ENCODE measurements at regions not wholly inside any gene's neighbourhood (a gene's known extent, or its start where the extent isn't known, plus 50 kb on each side); places are given as distances from the start of the nearest gene placed in this dataset.
"Not testable (repeated sequence)": the region's sequence is repeated elsewhere in the genome, so short reads cannot be mapped to it uniquely, and the experiment has no call there.

DNA sequence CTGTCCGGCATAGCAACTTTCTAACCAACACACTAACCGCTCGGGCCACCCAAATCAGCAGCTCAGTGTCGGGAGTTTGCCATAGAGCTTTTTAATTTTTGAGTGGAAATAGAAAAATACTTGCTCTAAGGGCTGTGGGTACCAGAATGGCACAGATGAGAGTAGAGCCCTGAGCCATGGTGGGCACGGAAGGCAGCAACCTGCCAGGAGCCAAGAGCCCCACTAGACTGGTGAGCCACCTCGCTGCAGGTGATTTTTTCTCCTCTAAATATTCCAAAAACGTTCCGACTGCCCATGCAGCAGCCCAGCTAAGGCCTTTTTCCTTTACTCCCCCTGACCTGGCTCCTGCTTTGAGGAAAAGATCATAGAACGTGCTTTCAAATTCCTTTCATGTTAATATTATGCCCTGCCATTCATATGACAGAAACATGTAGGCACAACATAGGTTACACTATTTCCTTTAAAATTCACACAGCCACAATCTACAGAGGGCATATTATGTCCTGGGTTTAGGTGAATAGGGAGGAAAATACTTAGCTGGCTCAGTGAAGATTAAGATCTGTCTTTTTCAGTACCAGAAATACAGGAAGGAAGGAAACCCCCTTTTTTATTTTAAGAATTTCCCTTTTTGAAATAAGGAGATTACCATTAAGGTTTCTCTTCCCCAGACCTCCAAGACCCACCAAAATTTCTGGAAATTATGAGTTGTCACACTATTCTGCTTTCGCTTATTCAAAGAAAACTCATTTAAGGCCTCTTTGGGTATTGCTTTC, 81.0 kb upstream of the ATP12A start:
- H3K27me3 Mint-ChIP-seq (ENCODE audit: low read depth); H3K9me3 Mint-ChIP-seq; H3K4me1 Mint-ChIP-seq; H3K4me3 Mint-ChIP-seq; DNase-seq (ENCODE audit: low read depth, low spot score); H3K36me3 Mint-ChIP-seq (ENCODE audit: low read depth); H3K27ac Mint-ChIP-seq (ENCODE audit: unreplicated experiment): not testable (repeated sequence)

GRCh38 chr13:24605923-24606372, 74.3 kb upstream of the ATP12A start:
- Mint-ChIP-seq H3K27me3 (ENCODE audit: low read depth) (peaks cover 4% of the 10 kb centered on the region), H3K27ac (ENCODE audit: unreplicated experiment) (no peak overlapping the region), H3K9me3 (peaks cover 16% of the 10 kb centered on the region), H3K4me3 (no peak overlapping the region), H3K36me3 (ENCODE audit: low read depth) (peaks cover 5% of the 10 kb centered on the region), H3K4me1 (no peaks in the 10 kb centered on the region)
- peak; percentile 62 for TF ChIP-seq CTCF (conservative IDR thresholded peaks at IDR 0.05)
- no peak for DNase-seq (ENCODE audit: low read depth, low spot score)

DNA sequence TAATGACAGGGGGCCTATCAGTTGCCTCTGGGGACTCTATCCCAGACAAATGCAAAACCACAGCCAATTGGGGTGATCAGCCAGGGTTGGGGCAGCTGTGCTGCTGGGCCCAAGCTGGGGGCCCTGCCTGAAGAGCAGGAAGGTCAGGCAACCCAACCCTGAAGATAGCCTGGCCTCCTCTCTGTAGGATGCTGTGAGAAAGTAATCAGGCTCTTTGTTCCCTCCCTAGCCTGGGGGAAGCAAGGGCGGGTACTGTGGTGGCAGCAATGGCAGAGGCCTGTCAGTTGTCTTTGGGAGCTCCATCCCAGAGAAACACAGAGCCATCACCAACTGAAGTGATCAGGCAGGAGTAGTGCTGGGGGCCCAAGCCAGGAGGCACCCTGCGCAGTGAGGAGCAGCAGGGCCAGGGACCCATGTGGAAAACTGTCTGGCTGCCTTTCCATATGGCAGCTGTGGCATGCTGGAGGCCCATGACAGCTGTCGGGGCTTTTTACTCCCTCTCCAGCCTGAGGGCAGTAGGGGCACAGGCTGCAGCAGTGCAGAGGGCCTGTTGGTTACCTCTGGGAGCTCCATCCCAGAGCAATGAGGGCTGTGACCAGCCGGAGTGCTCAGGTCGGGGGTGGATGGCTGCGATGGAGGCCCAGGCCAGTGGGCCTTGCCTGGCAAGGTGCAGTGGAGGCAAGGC, 73.6 kb upstream of the ATP12A start:
- Mint-ChIP-seq H3K4me3 (no peak overlapping the region), H3K27ac (ENCODE audit: unreplicated experiment) (no peak overlapping the region)

GRCh38 chr13:24610956-24611355, 69.3 kb upstream of the ATP12A start:
- Mint-ChIP-seq H3K4me1 (peaks cover 13% of the 10 kb centered on the region), H3K36me3 (ENCODE audit: low read depth) (no peaks in the 10 kb centered on the region), H3K9me3 (no peaks in the 10 kb centered on the region), H3K27ac (ENCODE audit: unreplicated experiment) (no peak overlapping the region), H3K27me3 (ENCODE audit: low read depth) (no peaks in the 10 kb centered on the region), H3K4me3 (no peak overlapping the region)
- no peak for TF ChIP-seq CTCF (conservative IDR thresholded peaks at IDR 0.05)
- no peak for DNase-seq (ENCODE audit: low read depth, low spot score)

More for the DNA sequence above, 73.6 kb upstream of the ATP12A start:
- DNase-seq (ENCODE audit: low read depth, low spot score): no peak
- Mint-ChIP-seq H3K4me1 (no peaks in the 10 kb centered on the region), H3K27me3 (ENCODE audit: low read depth) (peaks cover 4% of the 10 kb centered on the region), H3K9me3 (peaks cover 16% of the 10 kb centered on the region), H3K36me3 (ENCODE audit: low read depth) (peaks cover 5% of the 10 kb centered on the region)
- no peak for TF ChIP-seq CTCF (conservative IDR thresholded peaks at IDR 0.05)

GRCh38 chr13:24612726-24613125, 67.5 kb upstream of the ATP12A start:
- H3K27me3 Mint-ChIP-seq (ENCODE audit: low read depth): no peaks in the 10 kb centered on the region
- no peak overlapping the region for H3K4me3 Mint-ChIP-seq
- H3K4me1 Mint-ChIP-seq: peaks cover 14% of the 10 kb centered on the region
- H3K9me3 Mint-ChIP-seq: no peaks in the 10 kb centered on the region
- H3K27ac Mint-ChIP-seq (ENCODE audit: unreplicated experiment): no peak overlapping the region
- no peaks in the 10 kb centered on the region for H3K36me3 Mint-ChIP-seq (ENCODE audit: low read depth)
- TF ChIP-seq CTCF (conservative IDR thresholded peaks at IDR 0.05): no peak
- no peak for DNase-seq (ENCODE audit: low read depth, low spot score)

DNA sequence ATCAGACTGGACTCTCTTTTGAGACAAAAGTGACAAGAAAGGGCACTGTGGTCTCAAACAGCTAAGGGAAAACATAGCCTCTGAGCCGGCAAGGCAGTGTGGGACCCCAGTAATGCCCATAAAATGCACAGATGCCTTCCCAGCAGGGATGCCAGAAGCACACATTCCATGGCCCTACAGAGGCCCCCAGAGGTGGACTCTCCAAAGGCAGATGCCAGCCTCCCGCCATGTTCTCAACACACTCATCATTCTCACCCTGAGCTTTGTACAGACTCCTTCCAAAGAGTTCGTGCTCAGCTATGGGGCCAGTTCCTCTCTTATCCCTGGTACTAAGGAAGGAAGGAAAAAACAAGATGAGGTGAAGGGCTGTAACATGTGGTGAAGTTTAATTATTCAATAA, 67.1 kb upstream of the ATP12A start:
- no peak for DNase-seq (ENCODE audit: low read depth, low spot score)
- Mint-ChIP-seq H3K9me3 (no peaks in the 10 kb centered on the region), H3K4me1 (peaks cover 18% of the 10 kb centered on the region), H3K27ac (ENCODE audit: unreplicated experiment) (no peak overlapping the region), H3K36me3 (ENCODE audit: low read depth) (no peaks in the 10 kb centered on the region), H3K4me3 (no peak overlapping the region), H3K27me3 (ENCODE audit: low read depth) (no peaks in the 10 kb centered on the region)
- no peak for TF ChIP-seq CTCF (conservative IDR thresholded peaks at IDR 0.05)
